ENCODE measurements at regions not wholly inside any gene's neighbourhood (a gene's known extent, or its start where the extent isn't known, plus 50 kb on each side); places are given as distances from the start of the nearest gene placed in this dataset.
"Not testable (repeated sequence)": the region's sequence is repeated elsewhere in the genome, so short reads cannot be mapped to it uniquely, and the experiment has no call there.

- DNase-seq: no peak
Observed at GRCh38 chr10:56298941-56299340, 62.1 kb downstream of the ZWINT start.

- DNase-seq: no peak
Observed at GRCh38 chr10:56296618-56297017, 64.4 kb downstream of the ZWINT start.

GRCh38 chr10:56288403-56288802 lies 72.7 kb downstream of the ZWINT start:
- DNase-seq: no peak

GRCh38 chr10:56286096-56286495 lies 75.0 kb downstream of the ZWINT start:
- DNase-seq: no peak

GRCh38 chr10:56279270-56279669 lies 81.8 kb downstream of the ZWINT start:
- DNase-seq: no peak

- DNase-seq: no peak
Observed at GRCh38 chr10:56269181-56269580, 91.9 kb downstream of the ZWINT start.

- DNase-seq: no peak
Observed at GRCh38 chr10:56266120-56266519, 94.9 kb downstream of the ZWINT start.

GRCh38 chr10:56258991-56259390 lies 102.1 kb downstream of the ZWINT start:
- DNase-seq: no peak

GRCh38 chr10:56258378-56258777 lies 102.7 kb downstream of the ZWINT start:
- DNase-seq: no peak

GRCh38 chr10:56255298-56255697 lies 105.8 kb downstream of the ZWINT start:
- DNase-seq: no peak

GRCh38 chr10:56240471-56240870 lies 120.6 kb downstream of the ZWINT start:
- no peak for DNase-seq

GRCh38 chr10:56231436-56231835 lies 129.6 kb downstream of the ZWINT start:
- no peak for DNase-seq

GRCh38 chr10:56222237-56222636 lies 138.8 kb downstream of the ZWINT start:
- DNase-seq: no peak

- DNase-seq: no peak
Observed at GRCh38 chr10:56212951-56213350, 148.1 kb downstream of the ZWINT start.

GRCh38 chr10:56181607-56182006 lies 179.5 kb downstream of the ZWINT start:
- no peak for DNase-seq

GRCh38 chr10:56178210-56178609 lies 182.8 kb downstream of the ZWINT start:
- DNase-seq: no peak

- not testable (repeated sequence) for DNase-seq
Observed at GRCh38 chr10:56155091-56155513, 206.0 kb downstream of the ZWINT start.

- no peak for DNase-seq
Observed at GRCh38 chr10:56146806-56147205, 214.3 kb downstream of the ZWINT start.

GRCh38 chr10:56142092-56142728 lies 218.8 kb downstream of the ZWINT start:
- DNase-seq: no peak

- no peak for DNase-seq
Observed at GRCh38 chr10:56139405-56139804, 221.7 kb downstream of the ZWINT start.

- DNase-seq: no peak
Observed at GRCh38 chr10:56135828-56136227, 225.2 kb downstream of the ZWINT start.

GRCh38 chr10:56123247-56123646 lies 237.8 kb downstream of the ZWINT start:
- no peak for DNase-seq

- DNase-seq: no peak
Observed at GRCh38 chr10:56116684-56117083, 244.4 kb downstream of the ZWINT start.

GRCh38 chr10:56109454-56109853 lies 251.6 kb downstream of the ZWINT start:
- DNase-seq: no peak

- DNase-seq: no peak
Observed at GRCh38 chr10:56104923-56105322, 256.1 kb downstream of the ZWINT start.
